ENCODE measurements at regions not wholly inside any gene's neighbourhood (a gene's known extent, or its start where the extent isn't known, plus 50 kb on each side); places are given as distances from the start of the nearest gene placed in this dataset.

DNA sequence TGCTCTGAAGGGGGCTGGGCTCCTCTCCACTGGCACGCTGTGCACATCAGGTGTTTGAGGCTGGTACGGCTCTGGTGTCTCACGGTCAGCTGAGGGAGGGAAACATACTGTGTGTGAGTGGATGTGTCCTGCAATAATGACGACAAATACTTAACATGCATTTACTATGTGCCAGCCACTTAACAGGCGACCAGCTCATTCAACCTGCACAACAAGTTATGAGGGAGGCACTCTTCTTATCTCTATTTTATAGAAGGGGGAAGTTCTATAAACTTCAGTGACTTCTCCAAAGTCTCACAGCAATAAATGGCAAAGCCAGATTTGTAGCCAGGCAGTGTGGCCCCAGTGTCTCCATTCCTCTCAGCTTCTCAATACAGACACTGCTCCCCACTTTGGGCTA lies 83.1 kb upstream of the LINGO1 start:
- Histone ChIP-seq H4K91ac (replicated peaks; ENCODE audit: insufficient read length, low read length) (no peak overlapping the region), H3K18ac (ENCODE audit: extremely low read depth, low read length) (no peak overlapping the region), H3K4me3 (ENCODE audit: extremely low read depth in 1 of 4, insufficient read depth in 2 of 4, low read depth in 3 of 4, low read length in 4 of 4) (no peak overlapping the region), H4K8ac (ENCODE audit: extremely low read depth, insufficient read depth, low read length) (no peak overlapping the region), H3K23me2 (ENCODE audit: low read depth, low read length) (no peaks in the 10 kb centered on the region), H3K36me3 (ENCODE audit: control insufficient read depth in 2 of 4, insufficient read depth in 4 of 4, low read length in 3 of 4) (no peaks in the 10 kb centered on the region), H3K79me1 (ENCODE audit: low read depth, low read length) (no peaks in the 10 kb centered on the region), H3K9me3 (ENCODE audit: insufficient read depth in 2 of 2, low read depth in 1 of 2, low read length in 1 of 2) (no peaks in the 10 kb centered on the region), H3K4me2 (ENCODE audit: insufficient read depth in 1 of 2, low read depth in 2 of 2, low read length in 2 of 2) (no peak overlapping the region), H2BK20ac (ENCODE audit: low read length) (no peak overlapping the region), H3K27ac (ENCODE audit: low read depth, low read length) (no peak overlapping the region), H3K4ac (replicated peaks; ENCODE audit: insufficient read length, low read depth, low read length) (no peak overlapping the region), H2BK5ac (ENCODE audit: low read depth, low read length) (no peak overlapping the region), H3K14ac (ENCODE audit: insufficient read length) (no peak overlapping the region), H2AK5ac (ENCODE audit: low read depth, low read length) (no peak overlapping the region), H2BK15ac (ENCODE audit: low read length) (peak overlapping the region; percentile 7; the same call in 1 of the 2 replicates), H2BK12ac (ENCODE audit: low read depth, low read length) (no peak overlapping the region), H3K79me2 (ENCODE audit: control insufficient read depth in 1 of 2, insufficient read depth in 2 of 2, low read length in 2 of 2) (no peaks in the 10 kb centered on the region), H3K27me3 (replicated peaks in 1 of 4; ENCODE audit: control insufficient read depth in 3 of 4, extremely low read depth in 1 of 4, insufficient read depth in 3 of 4, low read length in 3 of 4) (no peaks in the 10 kb centered on the region), H3K4me1 (replicated peaks in 1 of 4; ENCODE audit: control insufficient read depth in 3 of 4, insufficient read depth in 4 of 4, low read length in 3 of 4) (peaks cover 0 to 12% (median 2%) of the 10 kb centered on the region in 4 experiments; a peak in 3 of 7 replicates), H3K56ac (replicated peaks; ENCODE audit: insufficient read length, low read depth, low read length) (no peak overlapping the region), H4K5ac (ENCODE audit: insufficient read length, low read depth, low read length) (no peak overlapping the region), H2BK120ac (replicated peaks; ENCODE audit: low read depth, low read length) (no peak overlapping the region), H3K9ac (replicated peaks in 1 of 4; ENCODE audit: extremely low read depth in 1 of 4, low read depth in 3 of 4, low read length in 3 of 4) (no peak overlapping the region), H2AFZ (ENCODE audit: low read length) (no peak overlapping the region), H3K23ac (ENCODE audit: insufficient read length) (no peak overlapping the region), H4K20me1 (replicated peaks in 1 of 2; ENCODE audit: control insufficient read depth in 1 of 2, insufficient read depth in 2 of 2, low read length in 2 of 2) (no peaks in the 10 kb centered on the region)
- DNase-seq (ENCODE audit: low read depth in 1 of 2, low spot score in 2 of 2) = no peak
- FAIRE-seq = no peak
- TF ChIP-seq SP4 (IDR thresholded peaks at IDR 0.05; ENCODE audit: low read length) (no peak), BCL11A (IDR thresholded peaks at IDR 0.05; ENCODE audit: low read depth in 2 of 2, low read length in 2 of 2) (no peak), HDAC2 (IDR thresholded peaks at IDR 0.05; ENCODE audit: borderline replicate concordance in 1 of 2, low read depth in 2 of 2, low read length in 2 of 2) (no peak), CEBPB (IDR thresholded peaks at IDR 0.05; ENCODE audit: low read depth, low read length) (no peak), KDM5A (IDR thresholded peaks at IDR 0.05; ENCODE audit: low read length) (no peak), SP1 (IDR thresholded peaks at IDR 0.05; ENCODE audit: low read depth, low read length) (no peak), SUZ12 (IDR thresholded peaks at IDR 0.05; ENCODE audit: low read length) (no peak), YY1 (IDR thresholded peaks at IDR 0.05; ENCODE audit: low read depth, low read length) (no peak)
- POLR2A ChIA-PET (ENCODE audit: partially characterized antibody) = interaction anchor here (0.6 to 1.2 kb wide), 2 partner anchors 31 to 38 kb away, joined by 3 read pairs; no protein-coding TSS in a partner anchor
- WGBS, 2 experiments (ENCODE audit: extremely low coverage in 1 of 2, insufficient coverage in 1 of 2, insufficient read length in 1 of 2, insufficient replicate concordance in 2 of 2, low coverage in 1 of 2, low lambda C conversion rate in 2 of 2, missing lambda C conversion rate in 1 of 2) = 85% methylated on average over 5 of the region's 5 CpGs; no CpG with 5 or more reads in 1 of the 2 experiments
- CTCF ChIA-PET (ENCODE audit: partially characterized antibody) = interaction anchor here (0.6 to 8.2 kb wide), 7 partner anchors 14 to 105 kb away, joined by 3 to 38 read pairs (median 4); no protein-coding TSS in a partner anchor

All from H1 (cell line).